HEK293 (cell line): ENCODE measurements at regions not wholly inside any gene's neighbourhood (a gene's known extent, or its start where the extent isn't known, plus 50 kb on each side); places are given as distances from the start of the nearest gene placed in this dataset.

Experiments
- CTCF ChIA-PET: fragments of 350-600 bp; formaldehyde crosslinking; extraction: SDS; loops from one replicate; lab custom pipeline; 2021; ENCODE audit warnings: antibody characterized with exemption; lab: Yijun Ruan, JAX
- POLR2A ChIA-PET: fragments of 300-600 bp; formaldehyde crosslinking; extraction: SDS; loops from one replicate; lab custom pipeline; 2020; ENCODE audit warnings: antibody characterized with exemption, inconsistent platforms; lab: Yijun Ruan, JAX
- H3K27ac ChIP-seq: fragments of 200-500 bp; sonication (Bioruptor generic); 2 replicates; pipeline ENCODE4 v1.5.1; 2014; ENCODE audit warnings: low read depth, low read length, control low read depth, inconsistent platforms; ENCODE audit errors: extremely low read depth
- H3K36me3 ChIP-seq, 2 experiments: fragments of 200-500 bp in 1 of 2; sonication (Bioruptor generic) in 1 of 2; 1 replicate in 1 of 2; 2 replicates in 1 of 2; pipeline ENCODE4 v1.5.1; 2014 to 2017; ENCODE audit warnings: inconsistent platforms in 2 of 2, low read length in 2 of 2; ENCODE audit not compliant: control insufficient read depth in 2 of 2, insufficient read depth in 1 of 2
- H3K4me1 ChIP-seq: fragments of 200-500 bp; sonication (Bioruptor generic); 2 replicates; pipeline ENCODE4 v1.5.1; 2014; ENCODE audit warnings: mild to moderate bottlenecking, low read length, inconsistent platforms; ENCODE audit not compliant: control insufficient read depth, insufficient read depth
- H3K4me3 ChIP-seq: 2 replicates; pipeline ENCODE4 v1.5.1; 2011; ENCODE audit warnings: low read depth, mild to moderate bottlenecking, control low read depth, low read length, moderate library complexity
- H3K9me3 ChIP-seq: fragments of 200-500 bp; sonication (Bioruptor generic); 2 replicates; pipeline ENCODE4 v1.5.1; 2014; ENCODE audit warnings: low read depth, low read length, inconsistent platforms; ENCODE audit not compliant: control insufficient read depth, insufficient read depth
- BCL11A ChIP-seq: fragments of 450-650 bp; formaldehyde crosslinking; IDR thresholded peaks from 2 replicates; pipeline ENCODE4 v1.5.1; 2016; ENCODE audit warnings: low read depth, missing biosample characterization, missing genetic modification characterization
- FEZF1 ChIP-seq: fragments of 450-650 bp; formaldehyde crosslinking; IDR thresholded peaks from 2 replicates; pipeline ENCODE4 v1.5.1; 2016; ENCODE audit warnings: missing biosample characterization, missing genetic modification characterization
- KLF9 ChIP-seq: fragments of 450-650 bp; formaldehyde crosslinking; IDR thresholded peaks from 2 replicates; pipeline ENCODE4 v1.5.1; 2016; ENCODE audit warnings: missing biosample characterization, missing genetic modification characterization, low read depth
- SP7 ChIP-seq: fragments of 450-650 bp; formaldehyde crosslinking; IDR thresholded peaks from 2 replicates; pipeline ENCODE4 v1.5.1; 2016; ENCODE audit warnings: missing biosample characterization, missing genetic modification characterization
- ZBTB7A ChIP-seq: fragments of 450-650 bp; formaldehyde crosslinking; IDR thresholded peaks from 2 replicates; pipeline ENCODE4 v1.5.1; 2016; ENCODE audit warnings: low read depth, missing biosample characterization, missing genetic modification characterization
- ZFP3 ChIP-seq: fragments of 450-650 bp; formaldehyde crosslinking; IDR thresholded peaks from 2 replicates; pipeline ENCODE4 v1.5.1; 2016; ENCODE audit warnings: low read depth, missing biosample characterization, missing genetic modification characterization
- ZNF132 ChIP-seq: fragments of 450-650 bp; formaldehyde crosslinking; IDR thresholded peaks from 2 replicates; pipeline ENCODE4 v1.5.1; 2017; ENCODE audit warnings: missing biosample characterization, missing genetic modification characterization, borderline replicate concordance
- ZNF138 ChIP-seq: fragments of 450-650 bp; formaldehyde crosslinking; IDR thresholded peaks from 2 replicates; pipeline ENCODE4 v1.5.1; 2016; ENCODE audit warnings: missing biosample characterization, missing genetic modification characterization, borderline replicate concordance
- ZNF221 ChIP-seq: fragments of 450-650 bp; formaldehyde crosslinking; IDR thresholded peaks from 2 replicates; pipeline ENCODE4 v1.5.1; 2017; ENCODE audit warnings: missing biosample characterization, missing genetic modification characterization, borderline replicate concordance
- ZNF239 ChIP-seq: fragments of 450-650 bp; formaldehyde crosslinking; IDR thresholded peaks from 2 replicates; pipeline ENCODE4 v1.5.1; 2016; ENCODE audit warnings: missing biosample characterization, missing genetic modification characterization
- ZNF426 ChIP-seq: fragments of 450-650 bp; formaldehyde crosslinking; IDR thresholded peaks from 2 replicates; pipeline ENCODE4 v1.5.1; 2017; ENCODE audit warnings: missing biosample characterization, missing genetic modification characterization, mild to moderate bottlenecking, inconsistent platforms, moderate library complexity
- ZNF558 ChIP-seq: fragments of 450-650 bp; formaldehyde crosslinking; IDR thresholded peaks from 2 replicates; pipeline ENCODE4 v1.5.1; 2016; ENCODE audit warnings: missing biosample characterization, missing genetic modification characterization
- ZNF600 ChIP-seq: fragments of 450-650 bp; formaldehyde crosslinking; IDR thresholded peaks from 2 replicates; pipeline ENCODE4 v1.5.1; 2016; ENCODE audit warnings: missing biosample characterization, missing genetic modification characterization
- ZNF677 ChIP-seq: fragments of 450-650 bp; IDR thresholded peaks from 2 replicates; pipeline ENCODE4 v1.5.0; 2018; ENCODE audit warnings: missing biosample characterization, mild to moderate bottlenecking, missing genetic modification characterization, moderate library complexity
- ZNF791 ChIP-seq: fragments of 450-650 bp; formaldehyde crosslinking; IDR thresholded peaks from 2 replicates; pipeline ENCODE4 v1.5.1; 2016; ENCODE audit warnings: missing biosample characterization, missing genetic modification characterization
- ZNF837 ChIP-seq: fragments of 450-650 bp; formaldehyde crosslinking; IDR thresholded peaks from 2 replicates; pipeline ENCODE4 v1.5.1; 2016; ENCODE audit warnings: missing biosample characterization, missing genetic modification characterization
- TF ChIP-seq, protein P1 (sequence below): fragments of 450-650 bp; formaldehyde crosslinking; IDR thresholded peaks from 2 replicates; pipeline ENCODE4 v1.5.1; 2016; ENCODE audit warnings: missing biosample characterization, missing genetic modification characterization
- TF ChIP-seq, protein P2 (sequence below): fragments of 450-650 bp; formaldehyde crosslinking; IDR thresholded peaks from 2 replicates; pipeline ENCODE4 v1.5.1; 2016; ENCODE audit warnings: missing biosample characterization, missing genetic modification characterization, low read depth
- TF ChIP-seq, protein P3 (sequence below): fragments of 450-650 bp; IDR thresholded peaks from 2 replicates; pipeline ENCODE4 v1.5.1; 2018; ENCODE audit warnings: missing biosample characterization, missing genetic modification characterization

DNA sequence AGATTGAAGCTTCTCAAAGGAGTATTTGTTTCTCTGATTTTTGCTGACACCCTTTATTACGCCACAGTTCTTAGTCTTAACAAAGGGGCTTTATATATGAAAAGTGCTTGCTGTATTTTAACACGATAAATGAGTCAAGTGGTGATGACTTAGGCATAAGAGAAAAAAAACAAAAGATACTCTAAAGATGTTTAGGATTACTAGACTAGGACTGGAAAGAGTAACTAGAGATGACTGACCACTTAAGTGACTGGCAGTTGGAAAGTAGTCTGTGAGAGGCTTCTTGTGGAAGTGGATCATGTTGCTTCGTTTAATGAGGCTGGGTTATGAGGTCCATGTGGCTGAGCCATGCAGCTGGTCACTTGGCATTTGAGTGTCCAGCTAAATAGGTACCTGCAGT lies 69.4 kb upstream of the ACTBL2 start:
- no peaks in the 10 kb centered on the region for H3K36me3 ChIP-seq
- ChIA-PET POLR2A (no interaction called here), CTCF (no interaction called here)
- no peak overlapping the region for H3K4me3 ChIP-seq
- H3K4me1 ChIP-seq = no peaks in the 10 kb centered on the region
- no peaks in the 10 kb centered on the region for H3K9me3 ChIP-seq
- TF ChIP-seq ZNF138 (no peak), SP7 (tag by site-specific recombination) (no peak), FEZF1 (tag by site-specific recombination) (no peak), ZNF558 (tag by site-specific recombination) (no peak), ZNF600 (tag by site-specific recombination) (no peak), ZNF426 (no peak), ZNF791 (tag by site-specific recombination) (no peak), ZNF677 (no peak), ZNF132 (tag by site-specific recombination) (no peak), ZNF221 (tag by site-specific recombination) (no peak), KLF9 (tag by site-specific recombination) (no peak), ZFP3 (tag by site-specific recombination) (no peak), ZNF837 (tag by site-specific recombination) (no peak), BCL11A (tag by site-specific recombination) (no peak)
- TF ChIP-seq, protein P1, sequence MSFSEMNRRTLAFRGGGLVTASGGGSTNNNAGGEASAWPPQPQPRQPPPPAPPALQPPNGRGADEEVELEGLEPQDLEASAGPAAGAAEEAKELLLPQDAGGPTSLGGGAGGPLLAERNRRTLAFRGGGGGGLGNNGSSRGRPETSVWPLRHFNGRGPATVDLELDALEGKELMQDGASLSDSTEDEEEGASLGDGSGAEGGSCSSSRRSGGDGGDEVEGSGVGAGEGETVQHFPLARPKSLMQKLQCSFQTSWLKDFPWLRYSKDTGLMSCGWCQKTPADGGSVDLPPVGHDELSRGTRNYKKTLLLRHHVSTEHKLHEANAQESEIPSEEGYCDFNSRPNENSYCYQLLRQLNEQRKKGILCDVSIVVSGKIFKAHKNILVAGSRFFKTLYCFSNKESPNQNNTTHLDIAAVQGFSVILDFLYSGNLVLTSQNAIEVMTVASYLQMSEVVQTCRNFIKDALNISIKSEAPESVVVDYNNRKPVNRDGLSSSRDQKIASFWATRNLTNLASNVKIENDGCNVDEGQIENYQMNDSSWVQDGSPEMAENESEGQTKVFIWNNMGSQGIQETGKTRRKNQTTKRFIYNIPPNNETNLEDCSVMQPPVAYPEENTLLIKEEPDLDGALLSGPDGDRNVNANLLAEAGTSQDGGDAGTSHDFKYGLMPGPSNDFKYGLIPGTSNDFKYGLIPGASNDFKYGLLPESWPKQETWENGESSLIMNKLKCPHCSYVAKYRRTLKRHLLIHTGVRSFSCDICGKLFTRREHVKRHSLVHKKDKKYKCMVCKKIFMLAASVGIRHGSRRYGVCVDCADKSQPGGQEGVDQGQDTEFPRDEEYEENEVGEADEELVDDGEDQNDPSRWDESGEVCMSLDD (tag by site-specific recombination) = no peak
- TF ChIP-seq, protein P2, sequence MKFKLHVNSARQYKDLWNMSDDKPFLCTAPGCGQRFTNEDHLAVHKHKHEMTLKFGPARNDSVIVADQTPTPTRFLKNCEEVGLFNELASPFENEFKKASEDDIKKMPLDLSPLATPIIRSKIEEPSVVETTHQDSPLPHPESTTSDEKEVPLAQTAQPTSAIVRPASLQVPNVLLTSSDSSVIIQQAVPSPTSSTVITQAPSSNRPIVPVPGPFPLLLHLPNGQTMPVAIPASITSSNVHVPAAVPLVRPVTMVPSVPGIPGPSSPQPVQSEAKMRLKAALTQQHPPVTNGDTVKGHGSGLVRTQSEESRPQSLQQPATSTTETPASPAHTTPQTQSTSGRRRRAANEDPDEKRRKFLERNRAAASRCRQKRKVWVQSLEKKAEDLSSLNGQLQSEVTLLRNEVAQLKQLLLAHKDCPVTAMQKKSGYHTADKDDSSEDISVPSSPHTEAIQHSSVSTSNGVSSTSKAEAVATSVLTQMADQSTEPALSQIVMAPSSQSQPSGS (tag by site-specific recombination) = no peak
- TF ChIP-seq, protein P3, sequence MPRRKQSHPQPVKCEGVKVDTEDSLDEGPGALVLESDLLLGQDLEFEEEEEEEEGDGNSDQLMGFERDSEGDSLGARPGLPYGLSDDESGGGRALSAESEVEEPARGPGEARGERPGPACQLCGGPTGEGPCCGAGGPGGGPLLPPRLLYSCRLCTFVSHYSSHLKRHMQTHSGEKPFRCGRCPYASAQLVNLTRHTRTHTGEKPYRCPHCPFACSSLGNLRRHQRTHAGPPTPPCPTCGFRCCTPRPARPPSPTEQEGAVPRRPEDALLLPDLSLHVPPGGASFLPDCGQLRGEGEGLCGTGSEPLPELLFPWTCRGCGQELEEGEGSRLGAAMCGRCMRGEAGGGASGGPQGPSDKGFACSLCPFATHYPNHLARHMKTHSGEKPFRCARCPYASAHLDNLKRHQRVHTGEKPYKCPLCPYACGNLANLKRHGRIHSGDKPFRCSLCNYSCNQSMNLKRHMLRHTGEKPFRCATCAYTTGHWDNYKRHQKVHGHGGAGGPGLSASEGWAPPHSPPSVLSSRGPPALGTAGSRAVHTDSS (tag by site-specific recombination) = no peak
- no peak overlapping the region for H3K27ac ChIP-seq

DNA sequence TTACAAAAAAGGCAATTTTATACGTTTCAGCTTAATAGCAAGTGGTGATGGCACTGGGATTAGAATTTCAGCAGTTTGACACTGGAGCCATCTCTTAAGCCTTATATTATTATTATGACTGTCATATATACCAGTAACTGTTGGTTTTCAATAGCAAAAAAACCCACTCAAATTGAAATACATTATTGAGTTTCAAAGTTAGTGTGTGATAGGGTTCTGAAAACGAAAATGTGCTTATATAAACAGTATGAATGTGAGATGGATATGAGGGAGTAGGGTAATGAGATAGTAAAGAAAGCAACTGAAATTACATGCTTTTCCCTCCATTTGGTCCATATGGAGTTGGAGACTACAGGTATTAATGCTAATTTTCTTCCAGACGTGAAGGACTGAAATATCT lies 68.6 kb upstream of the ACTBL2 start:
- ChIA-PET CTCF (no interaction called here), POLR2A (no interaction called here)
- no peak for TF ChIP-seq ZNF239 (tag by site-specific recombination)
- TF ChIP-seq ZBTB7A (tag by site-specific recombination) = no peak
- no peak overlapping the region for H3K4me3 ChIP-seq
- no peaks in the 10 kb centered on the region for H3K36me3 ChIP-seq
- H3K27ac ChIP-seq = no peak overlapping the region
- no peaks in the 10 kb centered on the region for H3K9me3 ChIP-seq
- no peaks in the 10 kb centered on the region for H3K4me1 ChIP-seq
